ENCODE measurements at regions not wholly inside any gene's neighbourhood (a gene's known extent, or its start where the extent isn't known, plus 50 kb on each side); places are given as distances from the start of the nearest gene placed in this dataset.

- Histone ChIP-seq H3K4me1 (no peaks in the 10 kb centered on the region), H3K27me3 (ENCODE audit: low read depth) (no peaks in the 10 kb centered on the region), H3K9me3 (replicated peaks) (no peaks in the 10 kb centered on the region), H3K27ac (replicated peaks) (no peak overlapping the region), H3K4me3 (no peak overlapping the region), H3K36me3 (no peaks in the 10 kb centered on the region)
- intact Hi-C loops (cut with micrococcal nuclease): no loop called here
- TF ChIP-seq CTCF (IDR thresholded peaks at IDR 0.05; ENCODE audit: borderline replicate concordance): no peak
- no peak for DNase-seq
These were observed 1692.9 kb upstream of the SLC10A2 start for GRCh38 chr13:104759069-104759468.

- intact Hi-C loops (cut with micrococcal nuclease): no loop called here
- DNase-seq: no peak
- no peak for TF ChIP-seq CTCF (IDR thresholded peaks at IDR 0.05; ENCODE audit: borderline replicate concordance)
- no peak overlapping the region for H3K27ac ChIP-seq (replicated peaks)
- no peaks in the 10 kb centered on the region for H3K27me3 ChIP-seq (ENCODE audit: low read depth)
- H3K4me3 ChIP-seq: no peak overlapping the region
- H3K4me1 ChIP-seq: no peaks in the 10 kb centered on the region
- no peaks in the 10 kb centered on the region for H3K36me3 ChIP-seq
- H3K9me3 ChIP-seq (replicated peaks): no peaks in the 10 kb centered on the region
These were observed 1691.5 kb upstream of the SLC10A2 start for GRCh38 chr13:104757712-104758111.

GRCh38 chr13:104750377-104750776 lies 1684.2 kb upstream of the SLC10A2 start:
- Histone ChIP-seq H3K4me3 (no peak overlapping the region), H3K9me3 (replicated peaks) (no peaks in the 10 kb centered on the region), H3K27me3 (ENCODE audit: low read depth) (no peaks in the 10 kb centered on the region), H3K27ac (replicated peaks) (no peak overlapping the region), H3K4me1 (no peaks in the 10 kb centered on the region), H3K36me3 (no peaks in the 10 kb centered on the region)
- intact Hi-C loops (cut with micrococcal nuclease): no loop called here
- no peak for TF ChIP-seq CTCF (IDR thresholded peaks at IDR 0.05; ENCODE audit: borderline replicate concordance)
- DNase-seq: no peak

- TF ChIP-seq CTCF (IDR thresholded peaks at IDR 0.05; ENCODE audit: borderline replicate concordance): no peak
- Histone ChIP-seq H3K36me3 (no peaks in the 10 kb centered on the region), H3K27ac (replicated peaks) (no peak overlapping the region), H3K4me1 (no peaks in the 10 kb centered on the region), H3K9me3 (replicated peaks) (no peaks in the 10 kb centered on the region), H3K27me3 (ENCODE audit: low read depth) (no peaks in the 10 kb centered on the region), H3K4me3 (no peak overlapping the region)
- DNase-seq: no peak
- intact Hi-C loops (cut with micrococcal nuclease): no loop called here
These were observed 1674.5 kb upstream of the SLC10A2 start for GRCh38 chr13:104740641-104741222.

- TF ChIP-seq CTCF (IDR thresholded peaks at IDR 0.05; ENCODE audit: borderline replicate concordance): no peak
- Histone ChIP-seq H3K27ac (replicated peaks) (no peak overlapping the region), H3K27me3 (ENCODE audit: low read depth) (no peaks in the 10 kb centered on the region), H3K36me3 (no peaks in the 10 kb centered on the region), H3K4me3 (no peak overlapping the region), H3K9me3 (replicated peaks) (no peaks in the 10 kb centered on the region), H3K4me1 (no peaks in the 10 kb centered on the region)
- DNase-seq: no peak
- intact Hi-C loops (cut with micrococcal nuclease): no loop called here
These were observed 1671.5 kb upstream of the SLC10A2 start for GRCh38 chr13:104737713-104738112.
